Sigmoid colon (tissue), 6 donors: ENCODE measurements at regions not wholly inside any gene's neighbourhood (a gene's known extent, or its start where the extent isn't known, plus 50 kb on each side); places are given as distances from the start of the nearest gene placed in this dataset.

ENCODE experiments used
- DNase-seq: peaks from one replicate; pipeline ENCODE4 v3.0.0-alpha.2; 2019
- H3K27ac ChIP-seq, 4 donors: fragments of 200-600 bp; sonication (generic); one replicate each; pipeline ENCODE4 v1.5.1; 2016 to 2019; ENCODE audit warnings: mild to moderate bottlenecking in 1 of 4
- H3K27me3 ChIP-seq, 3 donors: fragments of 200-600 bp; sonication (generic); one replicate each; pipeline ENCODE4 v1.5.1; 2019; ENCODE audit warnings: mild to moderate bottlenecking in 1 of 3
- H3K36me3 ChIP-seq, 4 donors: fragments of 200-600 bp; sonication (generic); one replicate each; pipeline ENCODE4 v1.5.1; 2016 to 2019
- H3K4me1 ChIP-seq, 4 donors: fragments of 200-600 bp; sonication (generic); one replicate each; pipeline ENCODE4 v1.5.1; 2017 to 2019
- H3K4me3 ChIP-seq, 4 donors: fragments of 200-600 bp; sonication (generic); one replicate each; pipeline ENCODE4 v1.5.1; 2017 to 2019; ENCODE audit warnings: mild to moderate bottlenecking in 2 of 4, moderate library complexity in 1 of 4
- H3K9me3 ChIP-seq, 4 donors: fragments of 200-600 bp in 3 of 4; sonication (generic) in 3 of 4; one replicate each; pipeline versions ENCODE4 v1.5.1 to v1.6.1; 2013 to 2019
- CTCF ChIP-seq, 4 experiments: fragments of 450-650 bp in 3 of 4; fragments of 200-600 bp in 1 of 4; IDR thresholded peaks; one replicate each; pipeline ENCODE4 v1.5.1; 2016 to 2019; ENCODE audit warnings: antibody characterized with exemption in 4 of 4, mild to moderate bottlenecking in 3 of 4, moderate library complexity in 2 of 4
- EP300 ChIP-seq, 4 donors: sonication (generic); formaldehyde crosslinking; IDR thresholded peaks; one replicate each; pipeline ENCODE4 v1.6.1; 2017; ENCODE audit warnings: antibody characterized with exemption in 4 of 4
- POLR2A ChIP-seq, 2 donors: fragments of 450-650 bp; IDR thresholded peaks; one replicate each; pipeline ENCODE4 v1.6.1; 2016; ENCODE audit warnings: antibody characterized with exemption in 2 of 2, mild to moderate bottlenecking in 2 of 2, moderate library complexity in 2 of 2
- POLR2AphosphoS5 ChIP-seq, 4 donors: sonication (generic); formaldehyde crosslinking; IDR thresholded peaks; one replicate each; pipeline ENCODE4 v1.6.1; 2017; ENCODE audit warnings: antibody characterized with exemption in 4 of 4
- WGBS, 2 donors: extraction: QIAGEN DNeasy Blood & Tissue Kit; methylation state at CpG; one replicate each; pipeline ENCODE4 v1.1.7; 2013; 5-methylcytosine and 5-hydroxymethylcytosine counted together
- intact Hi-C: fragments of 100-400 bp; cut with DNase I; formaldehyde crosslinking; loops from one replicate; pipeline ENCODE4 v1.15.1; 2023
- donor health status: healthy with polysubstance abuse.
- donor health status: healthy.

GRCh38 chr14:86575141-86575540, 1045.2 kb downstream of the FLRT2 start:
- DNase-seq: no peak
- TF ChIP-seq EP300 (IDR thresholded peaks at IDR 0.05) (no peak), POLR2AphosphoS5 (IDR thresholded peaks at IDR 0.05) (no peak), POLR2A (IDR thresholded peaks at IDR 0.05) (no peak), CTCF (IDR thresholded peaks at IDR 0.05) (no peak)
- no peak overlapping the region for H3K27ac ChIP-seq
- no peaks in the 10 kb centered on the region for H3K36me3 ChIP-seq
- H3K4me1 ChIP-seq: no peaks in the 10 kb centered on the region
- intact Hi-C loops: no loop called here
- WGBS, 2 donors: 96 to 98% methylated on average over 1 of the region's 1 CpG
- no peaks in the 10 kb centered on the region for H3K27me3 ChIP-seq
- no peak overlapping the region for H3K4me3 ChIP-seq
- H3K9me3 ChIP-seq: no peaks in the 10 kb centered on the region

- H3K27ac ChIP-seq: no peak overlapping the region
- intact Hi-C loops: no loop called here
- WGBS, 2 donors: 84 to 85% methylated on average over 1 of the region's 1 CpG
- no peak for DNase-seq
- no peaks in the 10 kb centered on the region for H3K36me3 ChIP-seq
- H3K4me3 ChIP-seq: no peak overlapping the region
- H3K27me3 ChIP-seq: no peaks in the 10 kb centered on the region
- no peaks in the 10 kb centered on the region for H3K9me3 ChIP-seq
- TF ChIP-seq POLR2A (IDR thresholded peaks at IDR 0.05) (no peak), EP300 (IDR thresholded peaks at IDR 0.05) (no peak), POLR2AphosphoS5 (IDR thresholded peaks at IDR 0.05) (no peak), CTCF (IDR thresholded peaks at IDR 0.05) (no peak)
- H3K4me1 ChIP-seq: no peaks in the 10 kb centered on the region
Observed at GRCh38 chr14:86574778-86575129, 1044.8 kb downstream of the FLRT2 start.

- H3K36me3 ChIP-seq: no peaks in the 10 kb centered on the region
- no peak overlapping the region for H3K27ac ChIP-seq
- 78 to 86% methylated on average over 10 of the region's 10 CpGs for WGBS, 2 donors
- no peak for DNase-seq
- TF ChIP-seq EP300 (IDR thresholded peaks at IDR 0.05): no peak
- no peak for TF ChIP-seq POLR2A (IDR thresholded peaks at IDR 0.05)
- H3K4me3 ChIP-seq: no peak overlapping the region
- no peaks in the 10 kb centered on the region for H3K9me3 ChIP-seq
- H3K4me1 ChIP-seq: no peaks in the 10 kb centered on the region
- H3K27me3 ChIP-seq: no peaks in the 10 kb centered on the region
- intact Hi-C loops: no loop called here
Observed at GRCh38 chr14:86574051-86574777, 1044.3 kb downstream of the FLRT2 start.

GRCh38 chr14:86570371-86570770, 1040.4 kb downstream of the FLRT2 start:
- no peak overlapping the region for H3K27ac ChIP-seq
- intact Hi-C loops: no loop called here
- H3K27me3 ChIP-seq: no peaks in the 10 kb centered on the region
- no peaks in the 10 kb centered on the region for H3K4me1 ChIP-seq
- TF ChIP-seq CTCF (IDR thresholded peaks at IDR 0.05) (no peak), POLR2AphosphoS5 (IDR thresholded peaks at IDR 0.05) (no peak), POLR2A (IDR thresholded peaks at IDR 0.05) (no peak), EP300 (IDR thresholded peaks at IDR 0.05) (no peak)
- DNase-seq: peak; percentile 46
- no peak overlapping the region for H3K4me3 ChIP-seq
- H3K36me3 ChIP-seq: no peaks in the 10 kb centered on the region
- H3K9me3 ChIP-seq: no peaks in the 10 kb centered on the region

GRCh38 chr14:86543521-86543920, 1013.6 kb downstream of the FLRT2 start:
- Histone ChIP-seq H3K27me3 (no peaks in the 10 kb centered on the region), H3K27ac (no peak overlapping the region), H3K4me3 (no peak overlapping the region), H3K36me3 (no peaks in the 10 kb centered on the region), H3K4me1 (no peaks in the 10 kb centered on the region), H3K9me3 (no peaks in the 10 kb centered on the region)
- intact Hi-C loops: no loop called here
- no peak for DNase-seq
- TF ChIP-seq EP300 (IDR thresholded peaks at IDR 0.05): no peak
- no peak for TF ChIP-seq POLR2A (IDR thresholded peaks at IDR 0.05)
- no peak for TF ChIP-seq POLR2AphosphoS5 (IDR thresholded peaks at IDR 0.05)
- no peak for TF ChIP-seq CTCF (IDR thresholded peaks at IDR 0.05)
